ENCODE measurements at regions not wholly inside any gene's neighbourhood (a gene's known extent, or its start where the extent isn't known, plus 50 kb on each side); places are given as distances from the start of the nearest gene placed in this dataset.

- no peak overlapping the region for H3K4me3 ChIP-seq (ENCODE audit: insufficient read depth, low read length, poor library complexity, severe bottlenecking)
- no peaks in the 10 kb centered on the region for H3K9me3 ChIP-seq (ENCODE audit: insufficient read depth, low read length)
- H3K9me2 ChIP-seq (replicated peaks; ENCODE audit: insufficient read depth, low read length) = no peaks in the 10 kb centered on the region
- H3K79me2 ChIP-seq (ENCODE audit: insufficient read depth, low read length) = no peaks in the 10 kb centered on the region
- no peak overlapping the region for H3K27ac ChIP-seq (ENCODE audit: low read depth, low read length)
- no peak overlapping the region for H3K9ac ChIP-seq (ENCODE audit: low read length)
- H3F3A ChIP-seq (ENCODE audit: insufficient read depth) = no peaks in the 10 kb centered on the region
- H3K27me3 ChIP-seq (ENCODE audit: low read length) = no peaks in the 10 kb centered on the region
- H4K20me1 ChIP-seq (ENCODE audit: low read depth, low read length) = no peaks in the 10 kb centered on the region
- TF ChIP-seq CTCF (IDR thresholded peaks at IDR 0.05; ENCODE audit: insufficient read depth, low read length, poor library complexity, severe bottlenecking) (no peak), EZH2phosphoT487 (conservative IDR thresholded peaks at IDR 0.05; ENCODE audit: low read length) (no peak)
- H3K36me3 ChIP-seq (ENCODE audit: low read length) = no peaks in the 10 kb centered on the region
- no peak overlapping the region for H3K4me2 ChIP-seq (ENCODE audit: low read depth, low read length, poor library complexity, severe bottlenecking)
- H2AFZ ChIP-seq (ENCODE audit: low read depth, low read length, severe bottlenecking) = no peak overlapping the region
Observed at GRCh38 chr7:55277916-55278315, 87.2 kb upstream of the LANCL2 start.

GRCh38 chr7:55278321-55278720, 86.8 kb upstream of the LANCL2 start:
- Histone ChIP-seq H3K27me3 (ENCODE audit: low read length) (no peaks in the 10 kb centered on the region), H3K36me3 (ENCODE audit: low read length) (no peaks in the 10 kb centered on the region), H3K9me3 (ENCODE audit: insufficient read depth, low read length) (no peaks in the 10 kb centered on the region), H3K9ac (ENCODE audit: low read length) (no peak overlapping the region), H3K79me2 (ENCODE audit: insufficient read depth, low read length) (no peaks in the 10 kb centered on the region), H3K27ac (ENCODE audit: low read depth, low read length) (no peak overlapping the region), H2AFZ (ENCODE audit: low read depth, low read length, severe bottlenecking) (no peak overlapping the region), H3K4me2 (ENCODE audit: low read depth, low read length, poor library complexity, severe bottlenecking) (no peak overlapping the region), H3K4me3 (ENCODE audit: insufficient read depth, low read length, poor library complexity, severe bottlenecking) (no peak overlapping the region), H3F3A (ENCODE audit: insufficient read depth) (no peaks in the 10 kb centered on the region), H3K9me2 (replicated peaks; ENCODE audit: insufficient read depth, low read length) (no peaks in the 10 kb centered on the region), H4K20me1 (ENCODE audit: low read depth, low read length) (no peaks in the 10 kb centered on the region)
- TF ChIP-seq EZH2phosphoT487 (conservative IDR thresholded peaks at IDR 0.05; ENCODE audit: low read length) = no peak
- no peak for TF ChIP-seq CTCF (IDR thresholded peaks at IDR 0.05; ENCODE audit: insufficient read depth, low read length, poor library complexity, severe bottlenecking)

GRCh38 chr7:55279080-55279845, 85.9 kb upstream of the LANCL2 start:
- Histone ChIP-seq H3K36me3 (ENCODE audit: low read length) (no peaks in the 10 kb centered on the region), H3F3A (ENCODE audit: insufficient read depth) (no peaks in the 10 kb centered on the region), H3K27me3 (ENCODE audit: low read length) (no peaks in the 10 kb centered on the region), H3K9me2 (replicated peaks; ENCODE audit: insufficient read depth, low read length) (no peaks in the 10 kb centered on the region), H3K9ac (ENCODE audit: low read length) (no peak overlapping the region), H3K27ac (ENCODE audit: low read depth, low read length) (no peak overlapping the region), H3K79me2 (ENCODE audit: insufficient read depth, low read length) (no peaks in the 10 kb centered on the region), H3K9me3 (ENCODE audit: insufficient read depth, low read length) (no peaks in the 10 kb centered on the region), H2AFZ (ENCODE audit: low read depth, low read length, severe bottlenecking) (no peak overlapping the region), H3K4me2 (ENCODE audit: low read depth, low read length, poor library complexity, severe bottlenecking) (no peak overlapping the region), H4K20me1 (ENCODE audit: low read depth, low read length) (no peaks in the 10 kb centered on the region), H3K4me3 (ENCODE audit: insufficient read depth, low read length, poor library complexity, severe bottlenecking) (no peak overlapping the region)
- TF ChIP-seq EZH2phosphoT487 (conservative IDR thresholded peaks at IDR 0.05; ENCODE audit: low read length) = no peak
- no peak for TF ChIP-seq CTCF (IDR thresholded peaks at IDR 0.05; ENCODE audit: insufficient read depth, low read length, poor library complexity, severe bottlenecking)
